ENCODE measurements at regions not wholly inside any gene's neighbourhood (a gene's known extent, or its start where the extent isn't known, plus 50 kb on each side); places are given as distances from the start of the nearest gene placed in this dataset.
"Not testable (repeated sequence)": the region's sequence is repeated elsewhere in the genome, so short reads cannot be mapped to it uniquely, and the experiment has no call there.

GRCh38 chr5:24215114-24215513, 429.7 kb downstream of the CDH10 start:
- no peak overlapping the region for H3K27ac ChIP-seq (ENCODE audit: low read depth in 2 of 2, low read length in 2 of 2)
- H3K9ac ChIP-seq (ENCODE audit: low read length in 3 of 3), result no peak overlapping the region
- no peak overlapping the region for H3K4me3 ChIP-seq (ENCODE audit: low read length in 3 of 3)
- no peaks in the 10 kb centered on the region for H3K9me3 ChIP-seq (ENCODE audit: control insufficient read depth in 2 of 3, insufficient read depth in 1 of 3, low read length in 3 of 3)
- H3K4me1 ChIP-seq (ENCODE audit: control insufficient read depth in 2 of 3, insufficient read depth in 2 of 3, low read depth in 1 of 3, low read length in 3 of 3), result no peaks in the 10 kb centered on the region
- DNase-seq, result no peak
- TF ChIP-seq CTCF (IDR thresholded peaks at IDR 0.05; ENCODE audit: borderline replicate concordance, extremely low read depth, insufficient read depth), result no peak
- intact Hi-C loops (cut with DNase I), result no loop called here
- H3K36me3 ChIP-seq (ENCODE audit: control insufficient read depth in 2 of 3, insufficient read depth in 3 of 3, low read length in 3 of 3), result no peaks in the 10 kb centered on the region
- no peak for FAIRE-seq
- no peaks in the 10 kb centered on the region for H3K27me3 ChIP-seq (ENCODE audit: control insufficient read depth, insufficient read depth, low read length)

- FAIRE-seq (no peak), DNase-seq (no peak)
These were observed 421.9 kb downstream of the CDH10 start for GRCh38 chr5:24222876-24223275.

DNA sequence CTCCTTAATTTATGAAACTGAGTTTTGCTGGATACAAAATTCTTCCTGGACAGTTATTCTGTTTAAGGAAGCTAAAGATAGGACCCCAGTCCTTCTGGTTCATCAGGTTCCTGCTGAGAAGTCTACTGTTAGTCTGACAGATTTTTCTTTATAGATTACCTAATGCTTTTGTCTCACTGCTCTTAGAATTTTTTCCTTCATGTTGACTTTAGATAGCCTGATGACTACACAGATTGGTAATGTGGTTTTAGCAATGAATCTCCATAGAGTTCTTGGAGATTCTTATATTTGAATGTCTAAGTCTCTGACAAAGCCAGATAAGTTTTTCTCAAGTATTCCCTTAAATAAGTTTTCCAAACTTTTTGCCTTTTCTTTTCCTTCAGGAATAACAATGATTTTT, 419.7 kb downstream of the CDH10 start:
- Histone ChIP-seq H3K36me3 (ENCODE audit: control insufficient read depth in 2 of 3, insufficient read depth in 3 of 3, low read length in 3 of 3) (no peaks in the 10 kb centered on the region), H3K27ac (ENCODE audit: low read depth in 2 of 2, low read length in 2 of 2) (no peak overlapping the region), H3K9me3 (ENCODE audit: control insufficient read depth in 2 of 3, insufficient read depth in 1 of 3, low read length in 3 of 3) (no peaks in the 10 kb centered on the region), H3K4me3 (ENCODE audit: low read length in 3 of 3) (no peak overlapping the region), H3K27me3 (ENCODE audit: control insufficient read depth, insufficient read depth, low read length) (no peaks in the 10 kb centered on the region), H3K4me1 (ENCODE audit: control insufficient read depth in 2 of 3, insufficient read depth in 2 of 3, low read depth in 1 of 3, low read length in 3 of 3) (no peaks in the 10 kb centered on the region), H3K9ac (ENCODE audit: low read length in 3 of 3) (no peak overlapping the region)
- DNase-seq, result no peak
- intact Hi-C loops (cut with DNase I), result no loop called here
- no peak for TF ChIP-seq CTCF (IDR thresholded peaks at IDR 0.05; ENCODE audit: borderline replicate concordance, extremely low read depth, insufficient read depth)
- no peak for FAIRE-seq

More at GRCh38 chr5:24222876-24223275, 421.9 kb downstream of the CDH10 start:
- intact Hi-C loops (cut with DNase I), result no loop called here
- no peaks in the 10 kb centered on the region for H3K9me3 ChIP-seq (ENCODE audit: control insufficient read depth in 2 of 3, insufficient read depth in 1 of 3, low read length in 3 of 3)
- no peak for TF ChIP-seq CTCF (IDR thresholded peaks at IDR 0.05; ENCODE audit: borderline replicate concordance, extremely low read depth, insufficient read depth)
- H3K27ac ChIP-seq (ENCODE audit: low read depth in 2 of 2, low read length in 2 of 2), result no peak overlapping the region
- H3K4me1 ChIP-seq (ENCODE audit: control insufficient read depth in 2 of 3, insufficient read depth in 2 of 3, low read depth in 1 of 3, low read length in 3 of 3), result no peaks in the 10 kb centered on the region
- H3K27me3 ChIP-seq (ENCODE audit: control insufficient read depth, insufficient read depth, low read length), result no peaks in the 10 kb centered on the region
- no peaks in the 10 kb centered on the region for H3K36me3 ChIP-seq (ENCODE audit: control insufficient read depth in 2 of 3, insufficient read depth in 3 of 3, low read length in 3 of 3)
- H3K4me3 ChIP-seq (ENCODE audit: low read length in 3 of 3), result no peak overlapping the region
- no peak overlapping the region for H3K9ac ChIP-seq (ENCODE audit: low read length in 3 of 3)

GRCh38 chr5:24226479-24226878, 418.3 kb downstream of the CDH10 start:
- H3K4me1 ChIP-seq (ENCODE audit: control insufficient read depth in 2 of 3, insufficient read depth in 2 of 3, low read depth in 1 of 3, low read length in 3 of 3), result no peaks in the 10 kb centered on the region
- no peak overlapping the region for H3K27ac ChIP-seq (ENCODE audit: low read depth in 2 of 2, low read length in 2 of 2)
- H3K36me3 ChIP-seq (ENCODE audit: control insufficient read depth in 2 of 3, insufficient read depth in 3 of 3, low read length in 3 of 3), result no peaks in the 10 kb centered on the region
- no peak for FAIRE-seq
- no peak overlapping the region for H3K9ac ChIP-seq (ENCODE audit: low read length in 3 of 3)
- no peak overlapping the region for H3K4me3 ChIP-seq (ENCODE audit: low read length in 3 of 3)
- intact Hi-C loops (cut with DNase I), result no loop called here
- H3K9me3 ChIP-seq (ENCODE audit: control insufficient read depth in 2 of 3, insufficient read depth in 1 of 3, low read length in 3 of 3), result no peaks in the 10 kb centered on the region
- peak in 1 of 5 donors; percentile 30 for DNase-seq
- no peak for TF ChIP-seq CTCF (IDR thresholded peaks at IDR 0.05; ENCODE audit: borderline replicate concordance, extremely low read depth, insufficient read depth)
- H3K27me3 ChIP-seq (ENCODE audit: control insufficient read depth, insufficient read depth, low read length), result no peaks in the 10 kb centered on the region

GRCh38 chr5:24227881-24228280, 416.9 kb downstream of the CDH10 start:
- H3K27me3 ChIP-seq (ENCODE audit: control insufficient read depth, insufficient read depth, low read length), result not testable (repeated sequence)

More at GRCh38 chr5:24227881-24228280, 416.9 kb downstream of the CDH10 start:
- H3K9me3 ChIP-seq (ENCODE audit: control insufficient read depth in 2 of 3, insufficient read depth in 1 of 3, low read length in 3 of 3); H3K4me3 ChIP-seq (ENCODE audit: low read length in 3 of 3); H3K9ac ChIP-seq (ENCODE audit: low read length in 3 of 3); H3K36me3 ChIP-seq (ENCODE audit: control insufficient read depth in 2 of 3, insufficient read depth in 3 of 3, low read length in 3 of 3); intact Hi-C loops (cut with DNase I); FAIRE-seq; H3K4me1 ChIP-seq (ENCODE audit: control insufficient read depth in 2 of 3, insufficient read depth in 2 of 3, low read depth in 1 of 3, low read length in 3 of 3); H3K27ac ChIP-seq (ENCODE audit: low read depth in 2 of 2, low read length in 2 of 2): not testable (repeated sequence)
- peak in 2 of 5 donors; percentile 3 to 14 for DNase-seq
